ENCODE measurements at regions not wholly inside any gene's neighbourhood (a gene's known extent, or its start where the extent isn't known, plus 50 kb on each side); places are given as distances from the start of the nearest gene placed in this dataset.

- no peak overlapping the region for H3K4me3 ChIP-seq (ENCODE audit: low read depth, low read length)
- H3K4me1 ChIP-seq (ENCODE audit: control insufficient read depth, insufficient read depth, low read length) = peaks cover 2% of the 10 kb centered on the region; the same call in 1 of the 2 replicates
- no peak overlapping the region for H3K9ac ChIP-seq (ENCODE audit: low read length)
- no peaks in the 10 kb centered on the region for H3K36me3 ChIP-seq (ENCODE audit: control insufficient read depth, insufficient read depth, low read length)
- H3K27me3 ChIP-seq (ENCODE audit: control insufficient read depth, insufficient read depth, low read length) = no peaks in the 10 kb centered on the region
- H3K9me3 ChIP-seq (ENCODE audit: control insufficient read depth, insufficient read depth, low read depth, low read length) = no peaks in the 10 kb centered on the region
- H3K27ac ChIP-seq (ENCODE audit: low read depth, low read length) = no peak overlapping the region
Measured at GRCh38 chr4:17275836-17276235, 236.1 kb downstream of the QDPR start.

- H3K9ac ChIP-seq (ENCODE audit: low read length) = no peak overlapping the region
- H3K4me1 ChIP-seq (ENCODE audit: control insufficient read depth, insufficient read depth, low read length) = no peaks in the 10 kb centered on the region
- H3K9me3 ChIP-seq (ENCODE audit: control insufficient read depth, insufficient read depth, low read depth, low read length) = no peaks in the 10 kb centered on the region
- no peak overlapping the region for H3K4me3 ChIP-seq (ENCODE audit: low read depth, low read length)
- no peaks in the 10 kb centered on the region for H3K27me3 ChIP-seq (ENCODE audit: control insufficient read depth, insufficient read depth, low read length)
- H3K27ac ChIP-seq (ENCODE audit: low read depth, low read length) = no peak overlapping the region
- H3K36me3 ChIP-seq (ENCODE audit: control insufficient read depth, insufficient read depth, low read length) = no peaks in the 10 kb centered on the region
Measured at GRCh38 chr4:17273047-17273446, 238.8 kb downstream of the QDPR start.

DNA sequence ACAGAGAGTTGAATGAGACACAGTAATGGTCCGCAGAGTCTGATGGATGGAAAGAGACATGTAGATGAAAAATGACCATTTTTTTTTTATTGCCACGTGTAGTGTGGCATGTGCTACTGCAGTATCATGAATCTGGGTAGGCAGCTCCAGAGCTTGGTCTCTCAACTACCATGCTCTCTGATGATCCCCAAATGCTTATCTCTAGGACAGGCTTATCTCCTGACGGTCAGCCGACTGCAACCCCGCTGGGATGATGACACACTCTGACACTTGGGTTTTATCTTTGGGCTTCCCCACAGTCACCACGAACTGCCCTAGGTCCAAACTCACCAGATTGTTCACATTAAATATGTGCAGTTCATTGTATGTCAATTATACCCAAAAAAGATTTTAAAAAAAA is 239.7 kb downstream of the QDPR start:
- Histone ChIP-seq H3K4me3 (ENCODE audit: low read depth, low read length) (no peak overlapping the region), H3K9ac (ENCODE audit: low read length) (no peak overlapping the region), H3K9me3 (ENCODE audit: control insufficient read depth, insufficient read depth, low read depth, low read length) (no peaks in the 10 kb centered on the region), H3K27me3 (ENCODE audit: control insufficient read depth, insufficient read depth, low read length) (no peaks in the 10 kb centered on the region), H3K4me1 (ENCODE audit: control insufficient read depth, insufficient read depth, low read length) (no peaks in the 10 kb centered on the region), H3K36me3 (ENCODE audit: control insufficient read depth, insufficient read depth, low read length) (no peaks in the 10 kb centered on the region), H3K27ac (ENCODE audit: low read depth, low read length) (no peak overlapping the region)

- Histone ChIP-seq H3K9me3 (ENCODE audit: control insufficient read depth, insufficient read depth, low read depth, low read length) (no peaks in the 10 kb centered on the region), H3K36me3 (ENCODE audit: control insufficient read depth, insufficient read depth, low read length) (no peaks in the 10 kb centered on the region), H3K27ac (ENCODE audit: low read depth, low read length) (no peak overlapping the region), H3K4me1 (ENCODE audit: control insufficient read depth, insufficient read depth, low read length) (no peaks in the 10 kb centered on the region), H3K9ac (ENCODE audit: low read length) (no peak overlapping the region), H3K4me3 (ENCODE audit: low read depth, low read length) (no peak overlapping the region), H3K27me3 (ENCODE audit: control insufficient read depth, insufficient read depth, low read length) (no peaks in the 10 kb centered on the region)
Measured at GRCh38 chr4:17265653-17266052, 246.2 kb downstream of the QDPR start.

- Histone ChIP-seq H3K27me3 (ENCODE audit: control insufficient read depth, insufficient read depth, low read length) (no peaks in the 10 kb centered on the region), H3K36me3 (ENCODE audit: control insufficient read depth, insufficient read depth, low read length) (no peaks in the 10 kb centered on the region), H3K9ac (ENCODE audit: low read length) (no peak overlapping the region), H3K4me1 (ENCODE audit: control insufficient read depth, insufficient read depth, low read length) (no peaks in the 10 kb centered on the region), H3K27ac (ENCODE audit: low read depth, low read length) (no peak overlapping the region), H3K4me3 (ENCODE audit: low read depth, low read length) (no peak overlapping the region), H3K9me3 (ENCODE audit: control insufficient read depth, insufficient read depth, low read depth, low read length) (peaks cover 4% of the 10 kb centered on the region; the same call in 1 of the 2 replicates)
Measured at GRCh38 chr4:17265139-17265538, 246.8 kb downstream of the QDPR start.

GRCh38 chr4:17260166-17260907 is 251.6 kb downstream of the QDPR start:
- no peaks in the 10 kb centered on the region for H3K36me3 ChIP-seq (ENCODE audit: control insufficient read depth, insufficient read depth, low read length)
- H3K9me3 ChIP-seq (ENCODE audit: control insufficient read depth, insufficient read depth, low read depth, low read length) = peaks cover 7% of the 10 kb centered on the region; the same call in 1 of the 2 replicates
- H3K27ac ChIP-seq (ENCODE audit: low read depth, low read length) = no peak overlapping the region
- no peak overlapping the region for H3K4me3 ChIP-seq (ENCODE audit: low read depth, low read length)
- H3K27me3 ChIP-seq (ENCODE audit: control insufficient read depth, insufficient read depth, low read length) = no peaks in the 10 kb centered on the region
- no peaks in the 10 kb centered on the region for H3K4me1 ChIP-seq (ENCODE audit: control insufficient read depth, insufficient read depth, low read length)
- H3K9ac ChIP-seq (ENCODE audit: low read length) = no peak overlapping the region

DNA sequence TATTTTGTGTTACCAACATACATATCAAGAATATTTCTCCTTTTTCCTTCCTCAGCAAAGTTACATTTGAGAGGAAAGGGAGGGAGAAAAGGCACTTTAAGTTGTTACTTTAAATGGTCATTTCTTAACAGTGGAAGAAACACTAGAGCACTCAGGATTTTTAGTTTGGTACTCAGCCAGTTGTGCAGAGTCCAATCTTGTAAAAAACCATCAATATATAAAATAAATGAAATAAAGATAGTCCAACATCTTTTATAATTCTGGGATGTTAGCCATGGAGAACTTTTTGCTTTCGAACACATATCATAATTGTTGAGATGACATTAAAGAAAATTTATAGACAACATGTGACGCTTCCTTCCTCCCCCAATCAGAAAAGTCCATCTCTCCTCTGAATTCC is 253.8 kb downstream of the QDPR start:
- Histone ChIP-seq H3K27ac (ENCODE audit: low read depth, low read length) (no peak overlapping the region), H3K4me1 (ENCODE audit: control insufficient read depth, insufficient read depth, low read length) (no peaks in the 10 kb centered on the region), H3K36me3 (ENCODE audit: control insufficient read depth, insufficient read depth, low read length) (no peaks in the 10 kb centered on the region), H3K4me3 (ENCODE audit: low read depth, low read length) (no peak overlapping the region), H3K9ac (ENCODE audit: low read length) (no peak overlapping the region), H3K27me3 (ENCODE audit: control insufficient read depth, insufficient read depth, low read length) (no peaks in the 10 kb centered on the region), H3K9me3 (ENCODE audit: control insufficient read depth, insufficient read depth, low read depth, low read length) (peaks cover 7% of the 10 kb centered on the region; the same call in 1 of the 2 replicates)

- no peak overlapping the region for H3K9ac ChIP-seq (ENCODE audit: low read length)
- no peaks in the 10 kb centered on the region for H3K4me1 ChIP-seq (ENCODE audit: control insufficient read depth, insufficient read depth, low read length)
- H3K9me3 ChIP-seq (ENCODE audit: control insufficient read depth, insufficient read depth, low read depth, low read length) = no peaks in the 10 kb centered on the region
- H3K27ac ChIP-seq (ENCODE audit: low read depth, low read length) = no peak overlapping the region
- no peaks in the 10 kb centered on the region for H3K27me3 ChIP-seq (ENCODE audit: control insufficient read depth, insufficient read depth, low read length)
- H3K4me3 ChIP-seq (ENCODE audit: low read depth, low read length) = no peak overlapping the region
- no peaks in the 10 kb centered on the region for H3K36me3 ChIP-seq (ENCODE audit: control insufficient read depth, insufficient read depth, low read length)
Measured at GRCh38 chr4:17252131-17252530, 259.8 kb downstream of the QDPR start.

GRCh38 chr4:17251101-17251500 is 260.8 kb downstream of the QDPR start:
- Histone ChIP-seq H3K4me1 (ENCODE audit: control insufficient read depth, insufficient read depth, low read length) (no peaks in the 10 kb centered on the region), H3K9ac (ENCODE audit: low read length) (no peak overlapping the region), H3K27ac (ENCODE audit: low read depth, low read length) (no peak overlapping the region), H3K4me3 (ENCODE audit: low read depth, low read length) (no peak overlapping the region), H3K36me3 (ENCODE audit: control insufficient read depth, insufficient read depth, low read length) (no peaks in the 10 kb centered on the region), H3K27me3 (ENCODE audit: control insufficient read depth, insufficient read depth, low read length) (no peaks in the 10 kb centered on the region), H3K9me3 (ENCODE audit: control insufficient read depth, insufficient read depth, low read depth, low read length) (no peaks in the 10 kb centered on the region)

GRCh38 chr4:17250591-17250990 is 261.3 kb downstream of the QDPR start:
- H3K4me1 ChIP-seq (ENCODE audit: control insufficient read depth, insufficient read depth, low read length) = no peaks in the 10 kb centered on the region
- H3K27ac ChIP-seq (ENCODE audit: low read depth, low read length) = no peak overlapping the region
- no peaks in the 10 kb centered on the region for H3K27me3 ChIP-seq (ENCODE audit: control insufficient read depth, insufficient read depth, low read length)
- H3K4me3 ChIP-seq (ENCODE audit: low read depth, low read length) = no peak overlapping the region
- no peaks in the 10 kb centered on the region for H3K9me3 ChIP-seq (ENCODE audit: control insufficient read depth, insufficient read depth, low read depth, low read length)
- H3K9ac ChIP-seq (ENCODE audit: low read length) = no peak overlapping the region
- H3K36me3 ChIP-seq (ENCODE audit: control insufficient read depth, insufficient read depth, low read length) = no peaks in the 10 kb centered on the region

GRCh38 chr4:17246656-17247055 is 265.2 kb downstream of the QDPR start:
- no peak overlapping the region for H3K27ac ChIP-seq (ENCODE audit: low read depth, low read length)
- no peaks in the 10 kb centered on the region for H3K9me3 ChIP-seq (ENCODE audit: control insufficient read depth, insufficient read depth, low read depth, low read length)
- no peak overlapping the region for H3K9ac ChIP-seq (ENCODE audit: low read length)
- no peaks in the 10 kb centered on the region for H3K27me3 ChIP-seq (ENCODE audit: control insufficient read depth, insufficient read depth, low read length)
- H3K4me3 ChIP-seq (ENCODE audit: low read depth, low read length) = no peak overlapping the region
- H3K4me1 ChIP-seq (ENCODE audit: control insufficient read depth, insufficient read depth, low read length) = no peaks in the 10 kb centered on the region
- no peaks in the 10 kb centered on the region for H3K36me3 ChIP-seq (ENCODE audit: control insufficient read depth, insufficient read depth, low read length)

All from HUES6 (cell line).